HG03045 (cell line): ENCODE measurements at regions not wholly inside any gene's neighbourhood (a gene's known extent, or its start where the extent isn't known, plus 50 kb on each side); places are given as distances from the start of the nearest gene placed in this dataset.
"Not testable (repeated sequence)": the region's sequence is repeated elsewhere in the genome, so short reads cannot be mapped to it uniquely, and the experiment has no call there.

Source experiments
- ATAC-seq: cut with Tn5 transposase; IDR thresholded peaks from one replicate; pipeline ENCODE4 v1.9.1; 2021; ENCODE audit warnings: mild to moderate bottlenecking, moderate library complexity; ENCODE audit not compliant: unreplicated experiment

GRCh38 chr5:68070591-68071281, 144.8 kb upstream of the PIK3R1 start:
- ATAC-seq: peak; percentile 83

GRCh38 chr5:68067976-68068603, 147.5 kb upstream of the PIK3R1 start:
- no peak for ATAC-seq

- no peak for ATAC-seq
Measured at GRCh38 chr5:68067291-68067690, 148.3 kb upstream of the PIK3R1 start.

- no peak for ATAC-seq
Measured at GRCh38 chr5:68066277-68066955, 149.1 kb upstream of the PIK3R1 start.

GRCh38 chr5:68065321-68065720, 150.2 kb upstream of the PIK3R1 start:
- ATAC-seq: not testable (repeated sequence)

- no peak for ATAC-seq
Measured at GRCh38 chr5:68060382-68060781, 155.2 kb upstream of the PIK3R1 start.

- no peak for ATAC-seq
Measured at GRCh38 chr5:68057191-68057590, 158.4 kb upstream of the PIK3R1 start.

GRCh38 chr5:68055686-68056085, 159.9 kb upstream of the PIK3R1 start:
- no peak for ATAC-seq

- ATAC-seq: no peak
Measured at GRCh38 chr5:68054638-68055037, 160.9 kb upstream of the PIK3R1 start.

GRCh38 chr5:68053202-68053601, 162.4 kb upstream of the PIK3R1 start:
- ATAC-seq: no peak

GRCh38 chr5:68049053-68049713, 166.4 kb upstream of the PIK3R1 start:
- ATAC-seq: no peak

GRCh38 chr5:68048516-68048915, 167.0 kb upstream of the PIK3R1 start:
- ATAC-seq: no peak

- not testable (repeated sequence) for ATAC-seq
Measured at GRCh38 chr5:68048054-68048453, 167.5 kb upstream of the PIK3R1 start.

- no peak for ATAC-seq
Measured at GRCh38 chr5:68047035-68047434, 168.5 kb upstream of the PIK3R1 start.

GRCh38 chr5:68046445-68046844, 169.1 kb upstream of the PIK3R1 start:
- ATAC-seq: no peak

- ATAC-seq: peak; percentile 79
Measured at GRCh38 chr5:68041293-68041692, 174.3 kb upstream of the PIK3R1 start.

GRCh38 chr5:68037546-68037945, 178.0 kb upstream of the PIK3R1 start:
- ATAC-seq: no peak

GRCh38 chr5:68033961-68034571, 181.5 kb upstream of the PIK3R1 start:
- ATAC-seq: no peak

- no peak for ATAC-seq
Measured at GRCh38 chr5:68033029-68033428, 182.5 kb upstream of the PIK3R1 start.

GRCh38 chr5:68032216-68032762, 183.3 kb upstream of the PIK3R1 start:
- no peak for ATAC-seq
